Right lung (tissue), 2 donors: ENCODE measurements at regions not wholly inside any gene's neighbourhood (a gene's known extent, or its start where the extent isn't known, plus 50 kb on each side); places are given as distances from the start of the nearest gene placed in this dataset.
"Not testable (repeated sequence)": the region's sequence is repeated elsewhere in the genome, so short reads cannot be mapped to it uniquely, and the experiment has no call there.

ENCODE experiments used
- DNase-seq, 2 donors: peaks; one replicate each; pipeline ENCODE4 v3.0.0-alpha.2; 2013

- DNase-seq: peak in 1 of 2 donors; percentile 17
Observed at GRCh38 chr7:41466760-41467384, 236.0 kb downstream of the INHBA start.

- no peak for DNase-seq
Observed at GRCh38 chr7:41465571-41465970, 237.3 kb downstream of the INHBA start.

GRCh38 chr7:41463770-41464470, 239.0 kb downstream of the INHBA start:
- no peak for DNase-seq

GRCh38 chr7:41459623-41460261, 243.1 kb downstream of the INHBA start:
- no peak for DNase-seq

GRCh38 chr7:41459183-41459582, 243.7 kb downstream of the INHBA start:
- DNase-seq: no peak

- DNase-seq: no peak
Observed at GRCh38 chr7:41457832-41458437, 245.0 kb downstream of the INHBA start.

GRCh38 chr7:41451826-41452225, 251.1 kb downstream of the INHBA start:
- no peak for DNase-seq

GRCh38 chr7:41449694-41450093, 253.2 kb downstream of the INHBA start:
- no peak for DNase-seq

GRCh38 chr7:41449286-41449685, 253.6 kb downstream of the INHBA start:
- no peak for DNase-seq

GRCh38 chr7:41448104-41448503, 254.8 kb downstream of the INHBA start:
- no peak for DNase-seq

- no peak for DNase-seq
Observed at GRCh38 chr7:41447450-41448042, 255.3 kb downstream of the INHBA start.

- no peak for DNase-seq
Observed at GRCh38 chr7:41446606-41447449, 256.1 kb downstream of the INHBA start.

- no peak for DNase-seq
Observed at GRCh38 chr7:41445946-41446345, 256.9 kb downstream of the INHBA start.

GRCh38 chr7:41445432-41445831, 257.5 kb downstream of the INHBA start:
- no peak for DNase-seq

- DNase-seq: no peak
Observed at GRCh38 chr7:41439515-41439879, 263.4 kb downstream of the INHBA start.

GRCh38 chr7:41438705-41439514, 264.0 kb downstream of the INHBA start:
- DNase-seq: no peak

- no peak for DNase-seq
Observed at GRCh38 chr7:41437257-41438196, 265.4 kb downstream of the INHBA start.

GRCh38 chr7:41436139-41436538, 266.8 kb downstream of the INHBA start:
- DNase-seq: no peak

- DNase-seq: not testable (repeated sequence)
Observed at GRCh38 chr7:41435020-41435419, 267.9 kb downstream of the INHBA start.
